K562 (cell line): ENCODE measurements at regions not wholly inside any gene's neighbourhood (a gene's known extent, or its start where the extent isn't known, plus 50 kb on each side); places are given as distances from the start of the nearest gene placed in this dataset.

Source experiments
- ATAC-seq: fragments of 200-7000 bp; cut with Tn5 transposase; 3 replicates; pipeline ENCODE4 v1.9.1; 2020; ENCODE audit warnings: moderate library complexity
- BruUV-seq: library from RNA; stranded (reverse); fragments of 400-500 nt; replicated peaks from 2 replicates; lab custom pipeline; 2021; lab: Mats Ljungman, UMichigan
- CTCF ChIA-PET: fragments of 300-600 bp; formaldehyde crosslinking; extraction: SDS; loops from one replicate; lab custom pipeline; 2021; ENCODE audit warnings: low intra/inter-chr PET ratio; lab: Yijun Ruan, JAX
- POLR2A ChIA-PET: fragments of 300-600, 350-650 bp; sonication (Branson Sonifier 250); formaldehyde crosslinking; extraction: SDS; loops from one replicate; lab custom pipeline; 2021; ENCODE audit warnings: antibody characterized with exemption, inconsistent platforms; lab: Yijun Ruan, JAX
- DNase-seq, 4 experiments: peaks; one replicate each; pipeline versions ENCODE4 v3.0.0 to v3.0.0-alpha.2; 2011 to 2018; ENCODE audit warnings: low spot score in 3 of 4, mixed read lengths in 3 of 4; ENCODE audit errors: extremely low read depth in 1 of 4
- FAIRE-seq: peaks from 2 replicates; lab custom pipeline; 2011; peaks lifted over from hg19 to GRCh38; lab: Jason Lieb, UNC
- H2AFZ ChIP-seq: 2 replicates; pipeline ENCODE4 v1.6.0; 2011; ENCODE audit warnings: low read depth, low read length, control low read depth, inconsistent platforms
- H3K27ac ChIP-seq: fragments of 200-600 bp; 3 replicates; pipeline ENCODE4 v1.8.0; 2011; ENCODE audit warnings: low read depth, mild to moderate bottlenecking, control low read depth, inconsistent platforms, low read length, moderate library complexity, mixed read lengths; ENCODE audit errors: extremely low read depth
- H3K27me3 ChIP-seq, 2 experiments: fragments of 300-600 bp in 1 of 2; 2 replicates in 1 of 2; 3 replicates in 1 of 2; pipeline versions ENCODE4 v1.6.0 to v1.8.0; 2011; ENCODE audit warnings: inconsistent platforms in 2 of 2, low read length in 2 of 2, mild to moderate bottlenecking in 1 of 2, mixed read lengths in 1 of 2, moderate library complexity in 1 of 2; ENCODE audit not compliant: control insufficient read depth in 2 of 2, insufficient read depth in 2 of 2
- H3K36me3 ChIP-seq: fragments of 300-600 bp; 3 replicates; pipeline ENCODE4 v1.8.0; 2011; ENCODE audit warnings: mild to moderate bottlenecking, low read length, inconsistent platforms; ENCODE audit not compliant: control insufficient read depth, insufficient read depth
- H3K4me1 ChIP-seq, 2 experiments: fragments of 200-600 bp in 1 of 2; replicated peaks in 1 of 2; 2 replicates in 1 of 2; 3 replicates in 1 of 2; pipeline versions ENCODE4 v1.5.1 to v1.8.0; 2011; ENCODE audit warnings: inconsistent platforms in 2 of 2, low read length in 2 of 2, mild to moderate bottlenecking in 1 of 2, mixed read lengths in 1 of 2, moderate library complexity in 1 of 2; ENCODE audit not compliant: control insufficient read depth in 2 of 2, insufficient read depth in 2 of 2
- H3K4me2 ChIP-seq: 2 replicates; pipeline ENCODE4 v1.6.1; 2011; ENCODE audit warnings: low read length, control low read depth, inconsistent platforms, mixed read lengths; ENCODE audit not compliant: insufficient read depth
- H3K4me3 ChIP-seq: fragments of 200-600 bp; sonication (generic), shearing (Covaris generic); 2 replicates; pipeline ENCODE4 v1.5.1; 2016; ENCODE audit warnings: control low read depth, inconsistent platforms
- H3K79me2 ChIP-seq: fragments of 200-600 bp; 3 replicates; pipeline ENCODE4 v1.8.0; 2011; ENCODE audit warnings: low read length, inconsistent platforms; ENCODE audit not compliant: control insufficient read depth, insufficient read depth
- H3K9ac ChIP-seq, 2 experiments: 2 replicates each; pipeline versions ENCODE4 v1.6.0 to v1.6.1; 2011; ENCODE audit warnings: low read depth in 2 of 2, low read length in 2 of 2, control low read depth in 1 of 2, inconsistent platforms in 1 of 2, mild to moderate bottlenecking in 1 of 2, mixed read lengths in 1 of 2; ENCODE audit not compliant: insufficient read depth in 1 of 2
- H3K9me1 ChIP-seq: one replicate; pipeline ENCODE4 v1.6.0; 2011; ENCODE audit warnings: inconsistent platforms, mild to moderate bottlenecking, low read length, moderate library complexity; ENCODE audit not compliant: control insufficient read depth, insufficient read depth
- H3K9me3 ChIP-seq: replicated peaks from 2 replicates; pipeline ENCODE4 v1.5.1; 2011; ENCODE audit warnings: low read depth, low read length, inconsistent platforms; ENCODE audit not compliant: control insufficient read depth, insufficient read depth
- H4K20me1 ChIP-seq: replicated peaks from 2 replicates; pipeline ENCODE4 v1.6.1; 2011; ENCODE audit warnings: low read length, inconsistent platforms, mixed read lengths; ENCODE audit not compliant: control insufficient read depth, insufficient read depth
- MYC ChIP-seq, 2 experiments: fragments of 250-450 bp in 1 of 2; sonication (Bioruptor Pico) in 1 of 2; IDR thresholded peaks; 2 replicates each; pipeline versions ENCODE4 v1.5.1 to v1.6.1; 2012 to 2021; ENCODE audit warnings: low read depth in 2 of 2, borderline replicate concordance in 1 of 2, improper control_type of control experiment in 1 of 2, low read length in 1 of 2, mild to moderate bottlenecking in 1 of 2, moderate library complexity in 1 of 2
- ZNF449 ChIP-seq: fragments of 250-450 bp; sonication (Bioruptor Pico); IDR thresholded peaks from 2 replicates; pipeline ENCODE4 v1.8.0; 2022; ENCODE audit warnings: moderate library complexity, mild to moderate bottlenecking, inconsistent platforms
- WGBS: fragments of 100-300 bp; shearing (Covaris generic); methylation state at CpG from one replicate; pipeline ENCODE4 v1.1.6; 2016; ENCODE audit warnings: low coverage, mixed read lengths; ENCODE audit not compliant: insufficient coverage; ENCODE audit errors: missing lambda C conversion rate; 5-methylcytosine and 5-hydroxymethylcytosine counted together
- in situ Hi-C: fragments of 300-500 bp; cut with MboI; formaldehyde crosslinking; loops from 4 replicates; pipeline ENCODE4 v1.15.0; 2018; ENCODE audit warnings: inconsistent platforms, mixed read lengths
- intact Hi-C: fragments of 100-400 bp; cut with micrococcal nuclease; formaldehyde crosslinking; loops from 2 replicates; pipeline ENCODE4 v1.14.2; 2022

GRCh38 chr5:57577432-57578175 is 95.0 kb upstream of the ACTBL2 start (continued):
- TF ChIP-seq ZNF449 = no peak

DNA sequence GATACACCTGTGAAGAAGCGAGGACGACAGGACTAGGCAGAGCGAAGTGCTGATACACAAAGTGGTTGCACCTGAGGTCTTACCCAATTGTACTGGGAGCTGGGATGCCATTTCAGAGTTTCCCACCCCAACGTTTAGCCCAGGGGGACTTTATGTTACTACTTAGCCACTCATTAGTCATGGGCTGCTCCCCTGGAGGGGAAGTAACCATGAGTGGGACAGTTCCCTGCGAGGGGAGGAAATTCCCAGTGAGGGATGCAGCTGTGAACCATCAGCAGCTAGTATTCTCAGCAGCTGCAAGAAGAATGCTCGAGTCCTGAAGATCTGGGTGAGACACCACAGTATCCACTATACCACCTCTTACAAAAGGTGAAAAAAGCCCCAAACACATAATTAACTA is 93.7 kb upstream of the ACTBL2 start:
- Histone ChIP-seq H3K9me1 (no peaks in the 10 kb centered on the region), H3K9ac (no peak overlapping the region), H3K27me3 (peaks cover 0 to 3% of the 10 kb centered on the region in 2 experiments; a peak in 1 of 5 replicates), H3K4me2 (peak overlapping the region; percentile 26; the same call in 1 of the 2 replicates), H3K79me2 (no peaks in the 10 kb centered on the region), H3K9me3 (no peaks in the 10 kb centered on the region), H3K4me1 (no peaks in the 10 kb centered on the region), H2AFZ (peak overlapping the region; percentile 73), H3K4me3 (no peak overlapping the region), H3K27ac (no peak overlapping the region), H3K36me3 (no peaks in the 10 kb centered on the region), H4K20me1 (no peaks in the 10 kb centered on the region)
- BruUV-seq = no TSS peak
- TF ChIP-seq MYC (IDR thresholded peaks at IDR 0.05; ENCODE audit: low read depth, low read length) (no peak), MYC (CRISPR knock-in tag; IDR thresholded peaks at IDR 0.05; ENCODE audit: borderline replicate concordance, low read depth) (no peak)
- no peak for FAIRE-seq
- CTCF ChIA-PET = no interaction called here
- DNase-seq = no peak
- peak; percentile 35; the same call in 1 of the 3 replicates for ATAC-seq
- intact Hi-C loops = no loop called here
- in situ Hi-C loops = no loop called here
- POLR2A ChIA-PET = no interaction called here
- 0% methylated on average over 6 of the region's 6 CpGs for WGBS
